Activated naive CD4-positive, alpha-beta T cell treated with anti-CD3 and anti-CD28 coated beads, Interleukin-2, amount 10 ng/mL, durations not matched to agents 7 days and 5 days (primary cell): ENCODE measurements at regions not wholly inside any gene's neighbourhood (a gene's known extent, or its start where the extent isn't known, plus 50 kb on each side); places are given as distances from the start of the nearest gene placed in this dataset.

Source experiments
- CTCF ChIA-PET: fragments of 350-600 bp; sonication (Branson Sonifier 250); formaldehyde crosslinking; loops from one replicate; lab custom pipeline; 2021; ENCODE audit warnings: antibody characterized with exemption; lab: Charles Lee
- DNase-seq: peaks from one replicate; pipeline ENCODE4 v3.0.0-alpha.2; 2020
- H3K27ac Mint-ChIP-seq: one replicate; pipeline ENCODE4 v1.8.0; 2021; ENCODE audit warnings: mild to moderate bottlenecking, moderate library complexity, mixed read lengths
- H3K27me3 Mint-ChIP-seq: one replicate; pipeline ENCODE4 v1.8.0; 2021; ENCODE audit warnings: mild to moderate bottlenecking, mixed read lengths
- H3K36me3 Mint-ChIP-seq: one replicate; pipeline ENCODE4 v1.8.0; 2021; ENCODE audit warnings: mixed read lengths
- H3K4me1 Mint-ChIP-seq: one replicate; pipeline ENCODE4 v1.8.0; 2021; ENCODE audit warnings: mixed read lengths
- H3K4me3 Mint-ChIP-seq: one replicate; pipeline ENCODE4 v1.8.0; 2021; ENCODE audit warnings: mild to moderate bottlenecking, moderate library complexity, mixed read lengths
- H3K9me3 Mint-ChIP-seq: one replicate; pipeline ENCODE4 v1.8.0; 2021; ENCODE audit warnings: mixed read lengths

- Mint-ChIP-seq H3K4me1 (no peaks in the 10 kb centered on the region), H3K27me3 (peaks cover 16% of the 10 kb centered on the region), H3K36me3 (no peaks in the 10 kb centered on the region), H3K9me3 (peaks cover 7% of the 10 kb centered on the region), H3K27ac (no peak overlapping the region), H3K4me3 (no peak overlapping the region)
- no peak for DNase-seq
- CTCF ChIA-PET, result no interaction called here
Measured at GRCh38 chr10:31731711-31732110, 196.9 kb downstream of the ARHGAP12 start.

DNA sequence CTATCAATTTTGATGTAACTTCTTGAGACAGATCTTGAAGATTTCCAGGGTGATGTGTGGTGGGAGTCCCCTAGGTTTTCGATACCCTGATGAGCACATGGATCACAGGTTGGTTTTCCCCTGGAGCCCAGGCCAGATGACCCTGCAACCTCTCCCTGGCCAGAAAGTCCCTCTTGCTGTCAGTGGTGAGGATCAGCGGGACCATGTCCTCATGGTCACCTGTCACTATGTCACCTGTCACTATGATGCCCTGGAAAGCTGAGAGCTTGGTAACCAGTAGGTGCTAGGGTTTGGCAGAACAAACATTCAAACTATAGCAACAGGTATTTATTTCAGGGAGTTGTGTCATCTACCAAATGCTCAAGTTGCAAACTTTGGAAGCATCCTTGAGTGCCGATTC is 197.9 kb downstream of the ARHGAP12 start:
- CTCF ChIA-PET, result no interaction called here
- Mint-ChIP-seq H3K9me3 (peaks cover 7% of the 10 kb centered on the region), H3K27me3 (peaks cover 16% of the 10 kb centered on the region), H3K36me3 (no peaks in the 10 kb centered on the region), H3K4me1 (no peaks in the 10 kb centered on the region), H3K27ac (no peak overlapping the region), H3K4me3 (no peak overlapping the region)
- DNase-seq, result no peak

DNA sequence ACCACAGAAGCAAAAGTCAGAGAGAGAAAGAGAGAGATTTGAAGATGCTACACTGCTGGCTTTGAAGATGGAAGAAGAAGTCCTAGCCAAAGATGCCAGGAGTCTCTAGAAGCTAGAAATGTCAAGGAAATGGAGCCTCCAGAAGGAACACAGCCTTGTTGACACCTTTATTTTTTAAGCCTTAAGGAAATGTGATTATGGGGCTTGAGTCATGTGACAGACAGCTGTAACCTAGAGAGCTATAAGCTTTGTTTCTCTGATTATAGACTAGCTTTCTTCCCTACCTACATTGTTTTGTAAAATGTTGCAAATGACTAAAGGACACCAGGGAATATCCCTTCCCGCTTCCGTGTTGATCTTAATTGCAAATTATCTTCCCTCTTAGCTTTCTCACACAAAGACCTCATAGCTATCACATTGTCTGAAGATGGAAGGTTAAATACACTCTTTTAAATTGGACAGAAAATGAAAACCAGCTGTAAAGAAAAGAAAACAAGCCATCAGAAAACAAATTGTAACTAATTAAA is 199.9 kb downstream of the ARHGAP12 start:
- CTCF ChIA-PET, result no interaction called here
- Mint-ChIP-seq H3K36me3 (no peaks in the 10 kb centered on the region), H3K9me3 (peaks cover 5% of the 10 kb centered on the region), H3K4me1 (no peaks in the 10 kb centered on the region), H3K4me3 (no peak overlapping the region), H3K27me3 (peaks cover 20% of the 10 kb centered on the region), H3K27ac (no peak overlapping the region)
- no peak for DNase-seq

GRCh38 chr10:31725436-31725835 is 203.2 kb downstream of the ARHGAP12 start:
- no peaks in the 10 kb centered on the region for H3K36me3 Mint-ChIP-seq
- peaks cover 14% of the 10 kb centered on the region for H3K27me3 Mint-ChIP-seq
- H3K9me3 Mint-ChIP-seq, result peaks cover 5% of the 10 kb centered on the region
- H3K27ac Mint-ChIP-seq, result no peak overlapping the region
- H3K4me1 Mint-ChIP-seq, result no peaks in the 10 kb centered on the region
- no peak for DNase-seq
- H3K4me3 Mint-ChIP-seq, result no peak overlapping the region
- CTCF ChIA-PET, result interaction anchor here (0.6 to 0.7 kb wide), 2 partner anchors 45 to 611 kb away, joined by 3 read pairs; no protein-coding TSS in a partner anchor

GRCh38 chr10:31724296-31724695 is 204.3 kb downstream of the ARHGAP12 start:
- Mint-ChIP-seq H3K4me3 (no peak overlapping the region), H3K9me3 (peaks cover 5% of the 10 kb centered on the region), H3K27ac (no peak overlapping the region), H3K36me3 (no peaks in the 10 kb centered on the region), H3K4me1 (no peaks in the 10 kb centered on the region), H3K27me3 (peaks cover 14% of the 10 kb centered on the region)
- DNase-seq, result no peak
- CTCF ChIA-PET, result interaction anchor here (1.2 to 1.3 kb wide), 2 partner anchors 15 to 46 kb away, joined by 3 read pairs; no protein-coding TSS in a partner anchor

- peaks cover 12% of the 10 kb centered on the region for H3K27me3 Mint-ChIP-seq
- CTCF ChIA-PET, result interaction anchor here (1.2 kb wide), 1 partner anchor 47 kb away, joined by 3 read pairs; no protein-coding TSS in a partner anchor
- no peaks in the 10 kb centered on the region for H3K4me1 Mint-ChIP-seq
- H3K9me3 Mint-ChIP-seq, result peaks cover 1% of the 10 kb centered on the region
- no peak overlapping the region for H3K27ac Mint-ChIP-seq
- no peak for DNase-seq
- H3K4me3 Mint-ChIP-seq, result no peak overlapping the region
- no peaks in the 10 kb centered on the region for H3K36me3 Mint-ChIP-seq
Measured at GRCh38 chr10:31723106-31723750, 205.4 kb downstream of the ARHGAP12 start.

DNA sequence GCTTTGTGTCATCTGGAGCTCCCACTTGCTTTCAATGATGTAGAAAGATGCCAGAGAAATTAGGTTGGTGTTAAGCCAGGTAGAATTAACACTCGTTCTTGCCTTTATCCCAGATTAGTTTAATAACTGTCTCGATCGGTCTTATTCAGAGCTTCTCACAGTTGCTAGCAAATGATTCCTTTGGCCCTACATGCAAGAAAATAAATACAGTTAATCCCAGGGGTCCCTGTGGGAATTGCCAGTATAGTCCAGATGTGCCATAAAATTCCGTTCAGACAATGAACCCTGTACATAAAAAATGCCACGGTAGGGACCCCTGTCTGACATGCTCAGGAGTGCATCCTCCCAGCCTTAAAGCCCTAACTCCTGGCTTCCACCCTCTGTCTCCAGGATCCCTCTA is 207.5 kb downstream of the ARHGAP12 start:
- peaks cover 4% of the 10 kb centered on the region for H3K9me3 Mint-ChIP-seq
- H3K36me3 Mint-ChIP-seq, result no peaks in the 10 kb centered on the region
- H3K4me1 Mint-ChIP-seq, result no peaks in the 10 kb centered on the region
- CTCF ChIA-PET, result no interaction called here
- H3K27me3 Mint-ChIP-seq, result peaks cover 7% of the 10 kb centered on the region
- no peak overlapping the region for H3K4me3 Mint-ChIP-seq
- H3K27ac Mint-ChIP-seq, result no peak overlapping the region
- DNase-seq, result no peak

DNA sequence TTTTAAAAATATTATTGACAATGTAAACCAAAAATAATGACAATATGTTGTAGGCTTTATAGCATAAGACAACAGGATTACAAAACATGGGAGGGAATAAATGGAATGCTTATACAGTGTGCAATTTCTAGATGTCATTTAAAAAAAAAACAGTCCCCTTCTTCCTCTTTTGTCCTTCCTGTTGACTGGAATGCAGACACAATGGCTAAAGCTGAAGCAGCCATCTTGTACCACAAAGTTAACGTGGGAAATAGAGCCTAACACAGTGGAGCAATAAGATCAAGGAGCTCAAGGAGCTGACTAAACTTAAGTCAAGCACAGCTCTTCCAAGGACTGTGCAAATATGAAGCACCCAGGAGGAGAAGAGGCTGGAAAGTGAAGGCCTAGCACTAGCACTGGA is 208.1 kb downstream of the ARHGAP12 start:
- H3K9me3 Mint-ChIP-seq, result peaks cover 4% of the 10 kb centered on the region
- CTCF ChIA-PET, result no interaction called here
- no peak for DNase-seq
- H3K27ac Mint-ChIP-seq, result no peak overlapping the region
- no peaks in the 10 kb centered on the region for H3K36me3 Mint-ChIP-seq
- H3K4me3 Mint-ChIP-seq, result no peak overlapping the region
- H3K27me3 Mint-ChIP-seq, result peaks cover 7% of the 10 kb centered on the region
- no peaks in the 10 kb centered on the region for H3K4me1 Mint-ChIP-seq

- Mint-ChIP-seq H3K4me3 (no peak overlapping the region), H3K9me3 (peaks cover 20% of the 10 kb centered on the region), H3K27ac (no peak overlapping the region), H3K4me1 (peaks cover 21% of the 10 kb centered on the region), H3K27me3 (peaks cover 3% of the 10 kb centered on the region), H3K36me3 (peaks cover 8% of the 10 kb centered on the region)
- CTCF ChIA-PET, result interaction anchor here (0.8 to 1.7 kb wide), 6 partner anchors 15 to 101 kb away, joined by 3 to 5 read pairs (median 3); no protein-coding TSS in a partner anchor
- no peak for DNase-seq
Measured at GRCh38 chr10:31709476-31709875, 219.2 kb downstream of the ARHGAP12 start.

DNA sequence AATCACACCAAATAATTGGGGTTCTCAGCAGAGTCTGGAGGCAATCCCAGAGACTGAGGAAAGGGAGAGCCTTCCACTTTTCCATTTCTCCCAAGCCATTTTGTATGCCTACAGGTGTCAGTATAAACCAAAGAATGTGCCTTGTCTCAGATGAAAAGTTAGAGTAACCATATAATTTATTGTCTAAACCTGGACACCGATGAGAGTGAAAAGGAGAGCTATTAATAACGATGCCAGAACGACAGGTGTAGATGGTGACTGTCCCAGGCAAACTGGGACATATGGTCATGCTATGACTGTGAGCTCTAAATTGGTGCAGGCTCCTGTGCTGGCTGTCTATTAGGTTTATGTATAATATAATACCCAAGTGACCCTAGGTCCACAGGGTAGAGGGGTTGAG is 219.6 kb downstream of the ARHGAP12 start:
- Mint-ChIP-seq H3K27ac (no peak overlapping the region), H3K27me3 (peaks cover 3% of the 10 kb centered on the region), H3K4me3 (no peak overlapping the region), H3K36me3 (peaks cover 8% of the 10 kb centered on the region), H3K9me3 (peaks cover 20% of the 10 kb centered on the region), H3K4me1 (peaks cover 21% of the 10 kb centered on the region)
- DNase-seq, result no peak
- CTCF ChIA-PET, result interaction anchor here (0.8 to 1.7 kb wide), 6 partner anchors 15 to 101 kb away, joined by 3 to 5 read pairs (median 3); no protein-coding TSS in a partner anchor

- no peak overlapping the region for H3K27ac Mint-ChIP-seq
Measured at GRCh38 chr10:31708474-31708873, 220.2 kb downstream of the ARHGAP12 start.

GRCh38 chr10:31708046-31708445 is 220.6 kb downstream of the ARHGAP12 start:
- Mint-ChIP-seq H3K36me3 (peaks cover 8% of the 10 kb centered on the region), H3K27ac (peak overlapping the region; percentile 79), H3K4me1 (peaks cover 21% of the 10 kb centered on the region), H3K4me3 (no peak overlapping the region), H3K27me3 (peaks cover 3% of the 10 kb centered on the region), H3K9me3 (peaks cover 20% of the 10 kb centered on the region)
- CTCF ChIA-PET, result interaction anchor here (1.7 kb wide), 1 partner anchor 100 kb away, joined by 5 read pairs; no protein-coding TSS in a partner anchor
- no peak for DNase-seq

More at GRCh38 chr10:31708474-31708873, 220.2 kb downstream of the ARHGAP12 start:
- H3K9me3 Mint-ChIP-seq, result peaks cover 21% of the 10 kb centered on the region
- no peak for DNase-seq
- CTCF ChIA-PET, result interaction anchor here (0.8 to 1.7 kb wide), 4 partner anchors 55 to 102 kb away, joined by 3 to 5 read pairs (median 4); no protein-coding TSS in a partner anchor
- H3K36me3 Mint-ChIP-seq, result peaks cover 8% of the 10 kb centered on the region
- H3K4me1 Mint-ChIP-seq, result peaks cover 21% of the 10 kb centered on the region
- H3K27me3 Mint-ChIP-seq, result peaks cover 3% of the 10 kb centered on the region
- no peak overlapping the region for H3K4me3 Mint-ChIP-seq

- Mint-ChIP-seq H3K27me3 (peaks cover 3% of the 10 kb centered on the region), H3K36me3 (peaks cover 8% of the 10 kb centered on the region), H3K27ac (peak overlapping the region; percentile 79), H3K9me3 (peaks cover 21% of the 10 kb centered on the region), H3K4me3 (no peak overlapping the region), H3K4me1 (peaks cover 21% of the 10 kb centered on the region)
- peak; percentile 51 for DNase-seq
- CTCF ChIA-PET, result no interaction called here
Measured at GRCh38 chr10:31707093-31708039, 221.3 kb downstream of the ARHGAP12 start.
